ENCODE measurements at regions not wholly inside any gene's neighbourhood (a gene's known extent, or its start where the extent isn't known, plus 50 kb on each side); places are given as distances from the start of the nearest gene placed in this dataset.

DNA sequence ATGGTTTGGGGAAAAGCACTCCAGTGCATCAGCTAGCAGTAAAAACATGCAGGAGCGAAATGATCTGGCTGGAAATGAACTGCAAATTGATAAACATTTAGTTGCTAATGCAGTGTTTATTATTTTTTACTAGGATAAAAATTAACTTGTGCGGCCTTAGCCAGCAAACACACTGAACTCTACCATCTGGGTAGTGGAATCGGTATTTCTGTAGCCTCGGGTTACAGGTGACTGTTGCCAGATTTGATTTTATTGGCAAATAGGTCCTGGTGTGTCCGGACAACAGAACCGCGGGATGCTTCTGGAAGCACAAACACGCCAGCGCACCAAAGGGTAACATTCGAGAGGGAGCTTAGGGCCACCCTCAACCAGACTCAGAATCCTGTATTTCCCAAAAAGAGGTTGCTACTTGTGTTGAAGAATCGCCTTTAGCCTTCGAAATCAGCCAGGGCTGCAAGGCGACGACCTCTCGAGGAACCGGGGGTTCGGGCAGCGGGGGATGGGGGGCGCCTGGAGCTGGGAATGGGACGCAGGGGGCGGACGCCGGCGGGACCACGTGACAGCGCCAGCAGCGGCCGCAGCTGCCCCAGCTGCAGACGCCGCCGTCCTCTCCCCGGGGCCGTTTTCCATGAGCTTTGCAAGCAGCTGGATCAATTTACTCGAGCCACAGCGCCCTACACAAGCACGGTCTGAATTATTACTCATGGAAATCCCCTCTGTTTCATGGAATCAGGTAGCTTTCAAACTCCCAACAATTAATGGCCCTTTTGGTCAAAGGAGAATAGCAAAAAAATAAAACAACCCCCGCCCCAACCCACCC, 158.8 kb downstream of the TOMM20 start:
- TF ChIP-seq, protein P1, sequence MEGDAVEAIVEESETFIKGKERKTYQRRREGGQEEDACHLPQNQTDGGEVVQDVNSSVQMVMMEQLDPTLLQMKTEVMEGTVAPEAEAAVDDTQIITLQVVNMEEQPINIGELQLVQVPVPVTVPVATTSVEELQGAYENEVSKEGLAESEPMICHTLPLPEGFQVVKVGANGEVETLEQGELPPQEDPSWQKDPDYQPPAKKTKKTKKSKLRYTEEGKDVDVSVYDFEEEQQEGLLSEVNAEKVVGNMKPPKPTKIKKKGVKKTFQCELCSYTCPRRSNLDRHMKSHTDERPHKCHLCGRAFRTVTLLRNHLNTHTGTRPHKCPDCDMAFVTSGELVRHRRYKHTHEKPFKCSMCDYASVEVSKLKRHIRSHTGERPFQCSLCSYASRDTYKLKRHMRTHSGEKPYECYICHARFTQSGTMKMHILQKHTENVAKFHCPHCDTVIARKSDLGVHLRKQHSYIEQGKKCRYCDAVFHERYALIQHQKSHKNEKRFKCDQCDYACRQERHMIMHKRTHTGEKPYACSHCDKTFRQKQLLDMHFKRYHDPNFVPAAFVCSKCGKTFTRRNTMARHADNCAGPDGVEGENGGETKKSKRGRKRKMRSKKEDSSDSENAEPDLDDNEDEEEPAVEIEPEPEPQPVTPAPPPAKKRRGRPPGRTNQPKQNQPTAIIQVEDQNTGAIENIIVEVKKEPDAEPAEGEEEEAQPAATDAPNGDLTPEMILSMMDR (IDR thresholded peaks at IDR 0.05) = no peak
- TF ChIP-seq SIN3A (IDR thresholded peaks at IDR 0.05; ENCODE audit: borderline replicate concordance, insufficient read depth, low read depth, low read length) (no peak), POLR2AphosphoS5 (IDR thresholded peaks at IDR 0.05; ENCODE audit: low read depth, low read length) (no peak)

Measured in Panc1 (cell line).